ENCODE measurements at regions not wholly inside any gene's neighbourhood (a gene's known extent, or its start where the extent isn't known, plus 50 kb on each side); places are given as distances from the start of the nearest gene placed in this dataset.
"Not testable (repeated sequence)": the region's sequence is repeated elsewhere in the genome, so short reads cannot be mapped to it uniquely, and the experiment has no call there.

DNA sequence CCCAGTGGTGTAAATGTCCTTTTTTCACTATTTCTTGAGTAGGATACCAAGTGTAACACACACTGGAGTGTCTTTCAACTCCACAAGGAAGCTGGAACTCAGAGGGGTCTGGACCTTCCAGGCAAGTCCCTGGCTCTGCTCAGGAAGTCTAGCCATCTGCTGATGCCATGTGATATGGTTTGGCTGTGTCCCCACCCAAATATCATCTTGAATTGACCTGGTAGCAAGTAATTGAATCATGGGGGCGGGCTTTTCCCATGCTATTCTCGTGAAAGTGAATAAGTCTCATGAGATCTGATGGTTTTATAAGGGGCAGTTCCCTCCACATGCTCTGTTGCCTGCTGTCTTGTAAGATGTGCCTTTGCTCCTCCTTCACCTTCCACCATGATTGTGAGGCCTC, 99.4 kb upstream of the CDC42EP3 start:
- no peak for TF ChIP-seq SUZ12 (IDR thresholded peaks at IDR 0.05; ENCODE audit: extremely low read depth, insufficient read depth, insufficient read length)
- TF ChIP-seq ZNF274 (IDR thresholded peaks at IDR 0.05; ENCODE audit: low read depth, low read length) = no peak
- no peak for TF ChIP-seq YY1 (IDR thresholded peaks at IDR 0.05; ENCODE audit: insufficient read depth, insufficient read length)
- Histone ChIP-seq H3K27me3 (ENCODE audit: insufficient read depth, insufficient read length) (no peaks in the 10 kb centered on the region), H3K9me3 (ENCODE audit: insufficient read depth, low read length) (peaks cover 21% of the 10 kb centered on the region), H3K4me1 (ENCODE audit: insufficient read depth, insufficient read length) (peaks cover 2% of the 10 kb centered on the region), H3K36me3 (ENCODE audit: insufficient read depth, insufficient read length, low read length) (no peaks in the 10 kb centered on the region), H3K9ac (ENCODE audit: insufficient read length, low read depth) (no peak overlapping the region), H3K4me3 (ENCODE audit: insufficient read length, low read depth) (no peak overlapping the region)
- DNase-seq (ENCODE audit: low read depth, low spot score) = no peak

DNA sequence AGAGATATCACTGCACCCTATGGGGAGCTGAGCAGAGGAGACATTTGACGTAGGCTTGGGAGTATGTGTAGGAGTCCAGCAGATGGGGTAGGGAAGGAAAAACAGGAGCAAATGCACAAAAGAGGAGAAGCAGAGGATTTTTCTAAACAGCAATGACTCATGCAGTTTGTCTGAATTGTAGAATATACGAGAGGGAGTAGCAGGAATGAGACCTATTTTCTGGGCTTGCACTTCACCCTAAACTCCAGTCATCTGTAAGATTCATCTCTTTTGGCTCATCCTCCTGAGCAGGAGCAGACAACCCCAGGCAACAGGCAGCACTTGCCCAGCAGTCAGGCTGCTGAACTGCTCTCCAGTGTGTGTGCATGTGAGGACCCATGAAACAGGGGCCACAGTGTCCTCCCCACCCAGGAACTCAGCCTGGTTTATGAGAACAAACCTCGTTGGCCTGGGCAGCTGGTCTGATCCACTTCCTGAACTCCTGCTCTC, 100.2 kb upstream of the CDC42EP3 start:
- no peak for DNase-seq (ENCODE audit: low read depth, low spot score)
- Histone ChIP-seq H3K9ac (ENCODE audit: insufficient read length, low read depth) (no peak overlapping the region), H3K4me3 (ENCODE audit: insufficient read length, low read depth) (no peak overlapping the region), H3K36me3 (ENCODE audit: insufficient read depth, insufficient read length, low read length) (no peaks in the 10 kb centered on the region), H3K27me3 (ENCODE audit: insufficient read depth, insufficient read length) (no peaks in the 10 kb centered on the region), H3K9me3 (ENCODE audit: insufficient read depth, low read length) (peaks cover 21% of the 10 kb centered on the region), H3K4me1 (ENCODE audit: insufficient read depth, insufficient read length) (peaks cover 5% of the 10 kb centered on the region)
- TF ChIP-seq ZNF274 (IDR thresholded peaks at IDR 0.05; ENCODE audit: low read depth, low read length) = no peak
- no peak for TF ChIP-seq YY1 (IDR thresholded peaks at IDR 0.05; ENCODE audit: insufficient read depth, insufficient read length)
- TF ChIP-seq SUZ12 (IDR thresholded peaks at IDR 0.05; ENCODE audit: extremely low read depth, insufficient read depth, insufficient read length) = no peak

- Histone ChIP-seq H3K4me3 (ENCODE audit: insufficient read length, low read depth) (no peak overlapping the region), H3K27me3 (ENCODE audit: insufficient read depth, insufficient read length) (no peaks in the 10 kb centered on the region), H3K9ac (ENCODE audit: insufficient read length, low read depth) (no peak overlapping the region), H3K9me3 (ENCODE audit: insufficient read depth, low read length) (peaks cover 21% of the 10 kb centered on the region), H3K4me1 (ENCODE audit: insufficient read depth, insufficient read length) (peaks cover 5% of the 10 kb centered on the region), H3K36me3 (ENCODE audit: insufficient read depth, insufficient read length, low read length) (no peaks in the 10 kb centered on the region)
- DNase-seq (ENCODE audit: low read depth, low spot score) = no peak
- no peak for TF ChIP-seq SUZ12 (IDR thresholded peaks at IDR 0.05; ENCODE audit: extremely low read depth, insufficient read depth, insufficient read length)
- TF ChIP-seq YY1 (IDR thresholded peaks at IDR 0.05; ENCODE audit: insufficient read depth, insufficient read length) = no peak
- no peak for TF ChIP-seq ZNF274 (IDR thresholded peaks at IDR 0.05; ENCODE audit: low read depth, low read length)
Observed at GRCh38 chr2:37773371-37774130, 102.1 kb upstream of the CDC42EP3 start.

- not testable (repeated sequence) for H3K4me1 ChIP-seq (ENCODE audit: insufficient read depth, insufficient read length)
Observed at GRCh38 chr2:37774171-37774944, 102.9 kb upstream of the CDC42EP3 start.

DNA sequence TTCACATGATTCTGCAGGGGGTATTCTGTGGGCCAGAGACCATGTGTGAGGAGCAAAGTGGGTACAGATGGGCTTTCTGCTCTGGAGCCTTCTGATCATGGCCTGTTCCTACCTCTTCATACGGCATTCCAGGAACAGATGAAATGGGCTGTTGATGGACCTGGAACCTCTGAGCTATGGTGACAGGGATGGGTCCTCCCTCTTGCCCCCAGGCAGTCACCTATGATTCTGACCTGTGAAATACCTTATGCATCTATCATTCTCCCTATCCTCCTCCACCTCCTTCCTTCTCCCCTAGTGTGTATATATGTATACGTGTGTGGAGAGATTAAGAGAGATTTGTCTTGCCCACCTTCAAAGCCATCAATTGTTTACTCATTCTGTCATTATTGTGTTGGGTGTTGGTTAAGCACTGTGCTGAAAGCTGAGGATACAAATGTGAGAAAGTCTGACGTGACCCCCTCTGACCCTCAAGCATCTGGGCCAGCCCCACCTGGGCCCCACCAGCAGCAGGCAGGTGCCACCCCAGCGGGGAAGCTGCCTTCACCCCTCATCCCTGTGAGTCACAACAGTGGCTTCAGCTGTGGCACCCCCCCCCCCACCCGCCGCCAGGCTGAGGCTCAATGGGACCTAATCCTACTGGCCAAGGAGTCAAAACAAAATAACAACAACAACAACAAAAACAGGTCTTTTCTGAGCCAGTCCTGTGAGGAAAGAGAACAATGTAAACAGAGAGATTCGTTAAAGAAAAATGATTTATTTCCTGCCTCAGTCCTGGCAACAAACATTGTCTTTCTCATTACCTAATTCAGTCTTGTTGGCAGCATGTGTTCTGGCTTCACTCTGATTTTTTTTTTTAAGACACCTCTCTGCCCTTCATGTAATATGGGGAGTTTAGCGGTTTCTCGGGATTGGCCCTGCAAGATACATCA, 103.8 kb upstream of the CDC42EP3 start:
- TF ChIP-seq ZNF274 (IDR thresholded peaks at IDR 0.05; ENCODE audit: low read depth, low read length) = no peak
- no peak for TF ChIP-seq YY1 (IDR thresholded peaks at IDR 0.05; ENCODE audit: insufficient read depth, insufficient read length)
- TF ChIP-seq SUZ12 (IDR thresholded peaks at IDR 0.05; ENCODE audit: extremely low read depth, insufficient read depth, insufficient read length) = no peak
- Histone ChIP-seq H3K4me1 (ENCODE audit: insufficient read depth, insufficient read length) (peaks cover 5% of the 10 kb centered on the region), H3K27me3 (ENCODE audit: insufficient read depth, insufficient read length) (no peaks in the 10 kb centered on the region), H3K4me3 (ENCODE audit: insufficient read length, low read depth) (no peak overlapping the region), H3K36me3 (ENCODE audit: insufficient read depth, insufficient read length, low read length) (no peaks in the 10 kb centered on the region), H3K9me3 (ENCODE audit: insufficient read depth, low read length) (peaks cover 21% of the 10 kb centered on the region), H3K9ac (ENCODE audit: insufficient read length, low read depth) (no peak overlapping the region)
- DNase-seq (ENCODE audit: low read depth, low spot score) = no peak

More at GRCh38 chr2:37774171-37774944, 102.9 kb upstream of the CDC42EP3 start:
- not testable (repeated sequence) for H3K4me3 ChIP-seq (ENCODE audit: insufficient read length, low read depth); DNase-seq (ENCODE audit: low read depth, low spot score); H3K9ac ChIP-seq (ENCODE audit: insufficient read length, low read depth); H3K27me3 ChIP-seq (ENCODE audit: insufficient read depth, insufficient read length); H3K36me3 ChIP-seq (ENCODE audit: insufficient read depth, insufficient read length, low read length)
- peaks cover 21% of the 10 kb centered on the region for H3K9me3 ChIP-seq (ENCODE audit: insufficient read depth, low read length)

DNA sequence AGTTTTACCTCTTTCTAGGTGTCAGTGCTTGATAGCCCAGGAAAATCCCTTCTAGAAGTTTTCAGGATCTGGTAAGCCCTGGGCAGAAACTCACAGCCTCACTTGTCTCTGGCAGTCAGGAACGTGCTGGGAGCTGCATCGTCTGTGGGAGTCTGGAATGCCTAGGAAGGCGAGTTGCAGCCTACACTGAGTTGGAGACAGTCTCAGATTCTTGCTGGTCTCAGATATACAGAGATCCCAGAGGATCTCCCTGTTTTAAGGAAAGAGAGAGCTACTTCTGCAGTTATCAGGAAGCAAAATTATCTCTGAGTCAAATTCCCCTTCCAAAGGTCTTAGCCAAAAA, 104.4 kb upstream of the CDC42EP3 start:
- Histone ChIP-seq H3K36me3 (ENCODE audit: insufficient read depth, insufficient read length, low read length) (no peaks in the 10 kb centered on the region), H3K9ac (ENCODE audit: insufficient read length, low read depth) (no peak overlapping the region), H3K4me1 (ENCODE audit: insufficient read depth, insufficient read length) (peaks cover 5% of the 10 kb centered on the region), H3K9me3 (ENCODE audit: insufficient read depth, low read length) (peaks cover 23% of the 10 kb centered on the region), H3K4me3 (ENCODE audit: insufficient read length, low read depth) (no peak overlapping the region), H3K27me3 (ENCODE audit: insufficient read depth, insufficient read length) (no peaks in the 10 kb centered on the region)
- peak; percentile 23 for DNase-seq (ENCODE audit: low read depth, low spot score)
- TF ChIP-seq SUZ12 (IDR thresholded peaks at IDR 0.05; ENCODE audit: extremely low read depth, insufficient read depth, insufficient read length) (no peak), ZNF274 (IDR thresholded peaks at IDR 0.05; ENCODE audit: low read depth, low read length) (no peak), YY1 (IDR thresholded peaks at IDR 0.05; ENCODE audit: insufficient read depth, insufficient read length) (no peak)

Data from NT2/D1 (cell line).